ACC112 (cell line): ENCODE measurements at regions not wholly inside any gene's neighbourhood (a gene's known extent, or its start where the extent isn't known, plus 50 kb on each side); places are given as distances from the start of the nearest gene placed in this dataset.

ENCODE experiments used
- H2AFZ ChIP-seq: fragments of 200-600 bp; sonication (generic); one replicate; pipeline ENCODE4 v1.6.0; 2017; ENCODE audit warnings: antibody characterized with exemption, low read length; ENCODE audit not compliant: unreplicated experiment
- H3K27ac ChIP-seq: fragments of 200-600 bp; sonication (generic); 2 replicates; pipeline ENCODE4 v1.5.1; 2014; ENCODE audit warnings: low read depth, mild to moderate bottlenecking, antibody characterized with exemption, low read length, moderate library complexity
- H3K27me3 ChIP-seq: fragments of 200-600 bp; sonication (generic); 2 replicates; pipeline ENCODE4 v1.6.1; 2014; ENCODE audit warnings: mild to moderate bottlenecking, antibody characterized with exemption, low read length, moderate library complexity, mixed read lengths; ENCODE audit not compliant: insufficient read depth
- H3K36me3 ChIP-seq: fragments of 200-600 bp; sonication (generic); 2 replicates; pipeline ENCODE4 v1.6.1; 2016; ENCODE audit warnings: mild to moderate bottlenecking, antibody characterized with exemption, low read length, moderate library complexity, mixed read lengths; ENCODE audit not compliant: insufficient read depth
- H3K4me1 ChIP-seq: fragments of 200-600 bp; sonication (generic); one replicate; pipeline ENCODE4 v1.6.1; 2016; ENCODE audit warnings: low read length, mixed read lengths; ENCODE audit not compliant: insufficient read depth, unreplicated experiment, control insufficient read depth
- H3K4me3 ChIP-seq: fragments of 200-600 bp; sonication (generic); 2 replicates; pipeline ENCODE4 v1.5.1; 2014; ENCODE audit warnings: mild to moderate bottlenecking, low read depth, low read length
- H3K79me2 ChIP-seq: fragments of 200-600 bp; sonication (generic); one replicate; pipeline ENCODE4 v1.6.0; 2016; ENCODE audit warnings: low read length; ENCODE audit not compliant: control insufficient read depth, unreplicated experiment, insufficient read depth

DNA sequence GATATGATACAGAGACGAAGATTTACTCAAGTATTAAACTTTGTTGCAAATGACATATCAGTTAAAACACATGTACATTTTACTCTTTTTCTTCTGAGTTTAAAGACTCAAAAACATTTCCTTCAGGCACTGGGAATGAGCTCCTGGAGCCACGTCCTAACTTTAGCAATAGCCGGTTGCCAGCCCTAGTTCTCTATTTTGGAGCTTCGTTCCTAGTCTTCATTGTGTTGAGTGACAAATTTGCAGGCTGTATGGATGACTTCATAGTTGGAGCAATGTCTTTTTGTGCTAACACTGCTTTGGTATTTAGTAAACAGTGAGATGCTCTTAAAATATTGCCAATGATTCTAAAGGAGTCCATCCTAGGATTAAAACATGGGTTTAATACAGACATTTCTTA lies 190.9 kb downstream of the FAT4 start:
- no peak overlapping the region for H2AFZ ChIP-seq
- H3K27ac ChIP-seq: no peak overlapping the region
- no peaks in the 10 kb centered on the region for H3K36me3 ChIP-seq
- no peak overlapping the region for H3K4me3 ChIP-seq
- no peaks in the 10 kb centered on the region for H3K79me2 ChIP-seq
- no peaks in the 10 kb centered on the region for H3K4me1 ChIP-seq
- H3K27me3 ChIP-seq: no peaks in the 10 kb centered on the region

GRCh38 chr4:125507141-125507540 lies 192.4 kb downstream of the FAT4 start:
- Histone ChIP-seq H3K4me3 (no peak overlapping the region), H3K27me3 (no peaks in the 10 kb centered on the region), H3K27ac (no peak overlapping the region), H3K79me2 (no peaks in the 10 kb centered on the region), H2AFZ (no peak overlapping the region), H3K4me1 (no peaks in the 10 kb centered on the region), H3K36me3 (no peaks in the 10 kb centered on the region)

DNA sequence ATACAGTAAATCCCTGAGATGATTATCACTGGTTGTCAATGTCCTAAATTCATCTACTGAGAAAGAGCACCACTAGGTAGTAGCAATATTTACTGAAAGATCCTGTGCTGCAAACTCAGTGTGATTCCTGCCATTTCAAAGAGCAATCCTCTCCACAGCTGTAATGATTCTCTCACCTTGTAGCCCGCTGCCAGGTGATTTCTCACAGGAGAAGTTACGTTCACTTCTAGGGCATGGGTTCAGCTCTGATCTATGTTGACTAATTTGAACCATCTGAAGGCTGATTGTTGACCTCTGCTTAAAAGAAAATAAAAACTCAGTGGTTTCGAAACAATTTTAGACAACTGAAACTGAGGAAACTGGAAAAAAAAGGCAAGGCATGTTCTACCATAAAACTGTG lies 197.0 kb downstream of the FAT4 start:
- Histone ChIP-seq H3K4me1 (no peaks in the 10 kb centered on the region), H3K36me3 (no peaks in the 10 kb centered on the region), H3K79me2 (no peaks in the 10 kb centered on the region), H2AFZ (no peak overlapping the region), H3K27ac (no peak overlapping the region), H3K4me3 (no peak overlapping the region), H3K27me3 (no peaks in the 10 kb centered on the region)

DNA sequence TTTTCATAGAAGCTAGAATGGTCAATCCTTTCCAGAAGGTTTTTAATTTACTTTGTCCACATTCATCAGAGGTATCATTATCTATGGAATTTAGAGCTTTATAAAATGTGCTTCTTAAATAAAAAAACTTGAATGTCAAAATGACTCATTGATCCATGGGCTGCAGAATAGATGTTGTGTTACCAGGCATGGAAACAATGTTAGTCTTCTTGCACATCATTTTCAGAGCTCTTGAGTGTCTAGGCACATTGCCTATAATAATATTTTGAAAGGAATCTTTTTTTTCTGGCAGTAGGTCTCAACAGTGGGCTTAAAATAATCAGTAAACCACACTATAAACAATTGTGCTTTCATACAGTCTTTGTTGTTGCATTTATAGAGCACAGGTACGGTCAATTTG lies 200.3 kb downstream of the FAT4 start:
- no peaks in the 10 kb centered on the region for H3K79me2 ChIP-seq
- H3K4me1 ChIP-seq: no peaks in the 10 kb centered on the region
- H2AFZ ChIP-seq: no peak overlapping the region
- H3K36me3 ChIP-seq: no peaks in the 10 kb centered on the region
- no peak overlapping the region for H3K27ac ChIP-seq
- no peak overlapping the region for H3K4me3 ChIP-seq
- no peaks in the 10 kb centered on the region for H3K27me3 ChIP-seq

DNA sequence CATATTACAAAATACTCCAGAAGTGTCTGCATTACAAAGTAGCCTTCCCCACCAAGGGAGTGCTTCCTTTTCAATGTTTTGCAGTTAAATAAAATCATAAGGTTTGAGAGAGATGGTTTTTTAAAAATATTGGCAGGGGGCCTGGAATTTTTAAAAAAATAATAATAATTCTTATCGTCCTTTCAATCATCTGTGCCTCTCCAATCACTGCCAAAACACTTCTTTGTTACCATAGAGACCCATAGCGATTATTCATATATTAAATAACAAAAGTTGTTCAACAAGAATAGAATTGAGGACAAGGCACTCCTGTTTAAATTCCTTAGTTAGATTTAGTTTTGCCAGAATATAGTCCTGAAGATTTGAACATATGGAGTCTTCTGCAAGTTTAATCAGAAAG lies 203.1 kb downstream of the FAT4 start:
- H3K79me2 ChIP-seq: no peaks in the 10 kb centered on the region
- no peak overlapping the region for H3K27ac ChIP-seq
- no peaks in the 10 kb centered on the region for H3K36me3 ChIP-seq
- H3K27me3 ChIP-seq: no peaks in the 10 kb centered on the region
- H2AFZ ChIP-seq: no peak overlapping the region
- no peaks in the 10 kb centered on the region for H3K4me1 ChIP-seq
- no peak overlapping the region for H3K4me3 ChIP-seq

DNA sequence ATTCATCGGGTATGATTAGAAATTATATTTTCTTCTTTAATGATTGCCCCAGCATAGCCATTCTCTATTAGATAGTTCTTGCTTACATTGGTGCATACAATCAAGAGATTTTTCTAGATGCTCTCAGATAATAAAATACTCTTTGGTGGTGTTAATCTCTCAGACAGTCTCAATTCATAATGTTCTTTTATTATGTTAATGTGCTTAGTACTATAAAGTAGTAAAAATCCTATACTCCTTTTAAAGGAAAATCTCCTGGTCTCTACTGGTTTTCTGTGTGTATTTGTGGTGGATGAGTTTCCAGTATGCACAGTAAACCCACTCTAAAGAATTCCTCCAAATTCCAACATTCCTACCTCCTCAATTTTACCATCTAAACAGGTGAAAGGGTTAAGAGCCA lies 203.5 kb downstream of the FAT4 start:
- Histone ChIP-seq H3K4me3 (no peak overlapping the region), H3K36me3 (no peaks in the 10 kb centered on the region), H3K79me2 (no peaks in the 10 kb centered on the region), H3K27ac (no peak overlapping the region), H3K27me3 (no peaks in the 10 kb centered on the region), H3K4me1 (no peaks in the 10 kb centered on the region), H2AFZ (no peak overlapping the region)

- Histone ChIP-seq H3K4me3 (no peak overlapping the region), H3K36me3 (no peaks in the 10 kb centered on the region), H3K4me1 (no peaks in the 10 kb centered on the region), H2AFZ (peak overlapping the region; percentile 33), H3K27ac (no peak overlapping the region), H3K27me3 (no peaks in the 10 kb centered on the region), H3K79me2 (no peaks in the 10 kb centered on the region)
Observed at GRCh38 chr4:125519371-125520146, 204.8 kb downstream of the FAT4 start.

DNA sequence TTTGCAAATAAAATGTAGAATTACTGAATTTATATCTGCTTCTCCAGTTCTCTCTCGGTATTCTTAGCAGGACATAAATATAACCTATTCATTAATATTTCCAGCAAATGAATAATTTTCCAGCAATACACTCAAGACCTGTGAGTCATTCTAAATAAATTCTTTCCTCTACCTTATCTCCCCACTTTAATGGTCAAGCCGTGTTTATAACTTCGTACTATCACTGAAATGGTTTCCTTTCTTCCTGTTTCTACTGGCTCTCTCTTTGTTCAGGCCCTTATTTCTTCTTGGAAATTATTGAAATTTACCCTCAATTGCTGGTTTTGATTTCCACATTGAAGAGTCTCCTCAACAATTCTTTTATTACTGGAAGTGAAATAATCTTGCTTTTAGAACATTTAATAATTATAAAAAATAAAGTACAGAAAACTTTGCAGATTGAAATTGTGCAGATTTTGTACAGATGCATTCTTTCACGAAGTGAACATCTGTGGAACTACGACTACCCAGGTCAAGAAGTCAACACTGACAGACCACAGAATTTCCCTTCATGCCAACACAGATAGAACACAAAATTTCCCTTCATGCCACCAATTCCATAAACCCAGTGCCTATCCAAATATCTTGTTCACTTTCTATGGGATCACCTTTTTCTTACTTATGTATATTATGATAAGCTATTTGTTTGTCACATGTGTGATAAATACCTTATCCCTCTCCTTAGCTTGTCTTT lies 205.7 kb downstream of the FAT4 start:
- H2AFZ ChIP-seq: peak overlapping the region; percentile 33
- H3K4me1 ChIP-seq: no peaks in the 10 kb centered on the region
- H3K4me3 ChIP-seq: no peak overlapping the region
- H3K27me3 ChIP-seq: no peaks in the 10 kb centered on the region
- H3K27ac ChIP-seq: no peak overlapping the region
- H3K36me3 ChIP-seq: no peaks in the 10 kb centered on the region
- H3K79me2 ChIP-seq: no peaks in the 10 kb centered on the region

- no peaks in the 10 kb centered on the region for H3K36me3 ChIP-seq
- H3K4me3 ChIP-seq: no peak overlapping the region
- H3K4me1 ChIP-seq: no peaks in the 10 kb centered on the region
- no peak overlapping the region for H3K27ac ChIP-seq
- H2AFZ ChIP-seq: no peak overlapping the region
- H3K27me3 ChIP-seq: no peaks in the 10 kb centered on the region
- no peaks in the 10 kb centered on the region for H3K79me2 ChIP-seq
Observed at GRCh38 chr4:125522588-125522987, 207.8 kb downstream of the FAT4 start.

GRCh38 chr4:125522992-125523391 lies 208.2 kb downstream of the FAT4 start:
- Histone ChIP-seq H3K4me1 (no peaks in the 10 kb centered on the region), H3K27ac (no peak overlapping the region), H3K36me3 (no peaks in the 10 kb centered on the region), H3K79me2 (no peaks in the 10 kb centered on the region), H2AFZ (no peak overlapping the region), H3K4me3 (no peak overlapping the region), H3K27me3 (no peaks in the 10 kb centered on the region)

GRCh38 chr4:125526420-125526819 lies 211.7 kb downstream of the FAT4 start:
- no peaks in the 10 kb centered on the region for H3K27me3 ChIP-seq
- no peaks in the 10 kb centered on the region for H3K36me3 ChIP-seq
- H3K79me2 ChIP-seq: no peaks in the 10 kb centered on the region
- H3K4me3 ChIP-seq: no peak overlapping the region
- no peaks in the 10 kb centered on the region for H3K4me1 ChIP-seq
- H2AFZ ChIP-seq: no peak overlapping the region
- H3K27ac ChIP-seq: no peak overlapping the region
